HEK293 (cell line): ENCODE measurements at regions not wholly inside any gene's neighbourhood (a gene's known extent, or its start where the extent isn't known, plus 50 kb on each side); places are given as distances from the start of the nearest gene placed in this dataset.

Experiments
- CTCF ChIA-PET: fragments of 350-600 bp; formaldehyde crosslinking; extraction: SDS; loops from one replicate; lab custom pipeline; 2021; ENCODE audit warnings: antibody characterized with exemption; lab: Yijun Ruan, JAX
- POLR2A ChIA-PET: fragments of 300-600 bp; formaldehyde crosslinking; extraction: SDS; loops from one replicate; lab custom pipeline; 2020; ENCODE audit warnings: antibody characterized with exemption, inconsistent platforms; lab: Yijun Ruan, JAX
- H3K27ac ChIP-seq: fragments of 200-500 bp; sonication (Bioruptor generic); 2 replicates; pipeline ENCODE4 v1.5.1; 2014; ENCODE audit warnings: low read depth, low read length, control low read depth, inconsistent platforms; ENCODE audit errors: extremely low read depth
- H3K36me3 ChIP-seq, 2 experiments: fragments of 200-500 bp in 1 of 2; sonication (Bioruptor generic) in 1 of 2; 1 replicate in 1 of 2; 2 replicates in 1 of 2; pipeline ENCODE4 v1.5.1; 2014 to 2017; ENCODE audit warnings: inconsistent platforms in 2 of 2, low read length in 2 of 2; ENCODE audit not compliant: control insufficient read depth in 2 of 2, insufficient read depth in 1 of 2
- H3K4me1 ChIP-seq: fragments of 200-500 bp; sonication (Bioruptor generic); 2 replicates; pipeline ENCODE4 v1.5.1; 2014; ENCODE audit warnings: mild to moderate bottlenecking, low read length, inconsistent platforms; ENCODE audit not compliant: control insufficient read depth, insufficient read depth
- H3K4me3 ChIP-seq: 2 replicates; pipeline ENCODE4 v1.5.1; 2011; ENCODE audit warnings: low read depth, mild to moderate bottlenecking, control low read depth, low read length, moderate library complexity
- H3K9me3 ChIP-seq: fragments of 200-500 bp; sonication (Bioruptor generic); 2 replicates; pipeline ENCODE4 v1.5.1; 2014; ENCODE audit warnings: low read depth, low read length, inconsistent platforms; ENCODE audit not compliant: control insufficient read depth, insufficient read depth
- BCL11B ChIP-seq: fragments of 450-650 bp; formaldehyde crosslinking; IDR thresholded peaks from 2 replicates; pipeline ENCODE4 v1.5.1; 2016; ENCODE audit warnings: low read depth, missing biosample characterization, missing genetic modification characterization
- BCL6B ChIP-seq: fragments of 450-650 bp; formaldehyde crosslinking; IDR thresholded peaks from 2 replicates; pipeline ENCODE4 v1.5.1; 2017; ENCODE audit warnings: missing biosample characterization, missing genetic modification characterization
- GLI2 ChIP-seq: fragments of 450-650 bp; formaldehyde crosslinking; IDR thresholded peaks from 2 replicates; pipeline ENCODE4; 2017; ENCODE audit warnings: missing biosample characterization, missing genetic modification characterization, low read depth, borderline replicate concordance
- GLIS1 ChIP-seq: fragments of 450-650 bp; formaldehyde crosslinking; IDR thresholded peaks from 2 replicates; pipeline ENCODE4 v1.5.1; 2016; ENCODE audit warnings: missing biosample characterization, missing genetic modification characterization
- HIC1 ChIP-seq: fragments of 450-650 bp; formaldehyde crosslinking; IDR thresholded peaks from 2 replicates; pipeline ENCODE4 v1.5.1; 2016; ENCODE audit warnings: missing biosample characterization, missing genetic modification characterization
- HOXD13 ChIP-seq: sonication (generic); formaldehyde crosslinking; IDR thresholded peaks from 2 replicates; pipeline ENCODE4 v1.8.0; 2022; ENCODE audit warnings: missing genetic modification reagents, borderline replicate concordance
- KLF7 ChIP-seq: fragments of 450-650 bp; formaldehyde crosslinking; IDR thresholded peaks from 2 replicates; pipeline ENCODE4 v1.5.1; 2016; ENCODE audit warnings: missing biosample characterization, missing genetic modification characterization, borderline replicate concordance
- MEIS1 ChIP-seq: sonication (generic); formaldehyde crosslinking; IDR thresholded peaks from 2 replicates; pipeline ENCODE4 v1.8.1; 2022; ENCODE audit warnings: missing genetic modification reagents, mild to moderate bottlenecking, borderline replicate concordance
- PRDM1 ChIP-seq: fragments of 450-650 bp; formaldehyde crosslinking; IDR thresholded peaks from 2 replicates; pipeline ENCODE4; 2016; ENCODE audit warnings: missing biosample characterization, missing genetic modification characterization
- TSHZ1 ChIP-seq: fragments of 450-650 bp; formaldehyde crosslinking; IDR thresholded peaks from 2 replicates; pipeline ENCODE4 v1.5.1; 2016; ENCODE audit warnings: missing biosample characterization, missing genetic modification characterization, borderline replicate concordance
- ZBTB48 ChIP-seq: fragments of 450-650 bp; formaldehyde crosslinking; IDR thresholded peaks from 2 replicates; pipeline ENCODE4 v1.5.1; 2016; ENCODE audit warnings: missing biosample characterization, missing genetic modification characterization
- ZFHX2 ChIP-seq: fragments of 450-650 bp; formaldehyde crosslinking; conservative IDR thresholded peaks from 2 replicates; pipeline ENCODE4 v1.5.1; 2016; ENCODE audit warnings: missing biosample characterization, missing genetic modification characterization
- ZFP69B ChIP-seq: fragments of 450-650 bp; formaldehyde crosslinking; IDR thresholded peaks from 2 replicates; pipeline ENCODE4 v1.5.1; 2016; ENCODE audit warnings: missing biosample characterization, missing genetic modification characterization
- ZNF148 ChIP-seq: fragments of 450-650 bp; formaldehyde crosslinking; IDR thresholded peaks from 2 replicates; pipeline ENCODE4 v1.5.0; 2017; ENCODE audit warnings: missing biosample characterization, missing genetic modification characterization, borderline replicate concordance
- ZNF155 ChIP-seq: fragments of 450-650 bp; formaldehyde crosslinking; IDR thresholded peaks from 2 replicates; pipeline ENCODE4 v1.5.1; 2016; ENCODE audit warnings: missing biosample characterization, missing genetic modification characterization
- ZNF157 ChIP-seq: fragments of 450-650 bp; formaldehyde crosslinking; IDR thresholded peaks from 2 replicates; pipeline ENCODE4 v1.5.1; 2016; ENCODE audit warnings: missing biosample characterization, missing genetic modification characterization
- ZNF175 ChIP-seq: fragments of 450-650 bp; formaldehyde crosslinking; IDR thresholded peaks from 2 replicates; pipeline ENCODE4 v1.5.1; 2016; ENCODE audit warnings: missing biosample characterization, missing genetic modification characterization
- ZNF341 ChIP-seq: fragments of 450-650 bp; formaldehyde crosslinking; IDR thresholded peaks from 2 replicates; pipeline ENCODE4; 2016; ENCODE audit warnings: low read depth, missing biosample characterization, missing genetic modification characterization
- ZNF529 ChIP-seq: fragments of 450-650 bp; formaldehyde crosslinking; IDR thresholded peaks from 2 replicates; pipeline ENCODE4 v1.5.1; 2017; ENCODE audit warnings: missing genetic modification characterization, missing biosample characterization; ENCODE audit not compliant: insufficient replicate concordance
- ZNF544 ChIP-seq: fragments of 450-650 bp; formaldehyde crosslinking; IDR thresholded peaks from 2 replicates; pipeline ENCODE4 v1.5.0; 2017; ENCODE audit warnings: missing biosample characterization, missing genetic modification characterization
- ZNF596 ChIP-seq: fragments of 450-650 bp; IDR thresholded peaks from 2 replicates; pipeline ENCODE4 v1.5.0; 2018; ENCODE audit warnings: missing biosample characterization, mild to moderate bottlenecking, missing genetic modification characterization, moderate library complexity
- ZNF660 ChIP-seq: fragments of 450-650 bp; IDR thresholded peaks from 2 replicates; pipeline ENCODE4 v1.5.1; 2018; ENCODE audit warnings: missing biosample characterization, mild to moderate bottlenecking, missing genetic modification characterization
- ZNF776 ChIP-seq: fragments of 450-650 bp; formaldehyde crosslinking; IDR thresholded peaks from 2 replicates; pipeline ENCODE4 v1.5.0; 2017; ENCODE audit warnings: missing biosample characterization, missing genetic modification characterization, borderline replicate concordance
- ZNF785 ChIP-seq: fragments of 450-650 bp; formaldehyde crosslinking; IDR thresholded peaks from 2 replicates; pipeline ENCODE4 v1.5.1; 2016; ENCODE audit warnings: missing biosample characterization, missing genetic modification characterization
- ZNF791 ChIP-seq: fragments of 450-650 bp; formaldehyde crosslinking; IDR thresholded peaks from 2 replicates; pipeline ENCODE4 v1.5.1; 2016; ENCODE audit warnings: missing biosample characterization, missing genetic modification characterization
- ZNF792 ChIP-seq: fragments of 450-650 bp; formaldehyde crosslinking; IDR thresholded peaks from 2 replicates; pipeline ENCODE4 v1.5.1; 2016; ENCODE audit warnings: missing biosample characterization, missing genetic modification characterization
- ZSCAN18 ChIP-seq: fragments of 450-650 bp; formaldehyde crosslinking; IDR thresholded peaks from 2 replicates; pipeline ENCODE4 v1.5.1; 2016; ENCODE audit warnings: missing biosample characterization, missing genetic modification characterization

- H3K36me3 ChIP-seq: no peaks in the 10 kb centered on the region
- no peak overlapping the region for H3K4me3 ChIP-seq
- no peaks in the 10 kb centered on the region for H3K4me1 ChIP-seq
- ChIA-PET CTCF (interaction anchor here (0.7 kb wide), 1 partner anchor 724 kb away, joined by 4 read pairs; no protein-coding TSS in a partner anchor), POLR2A (no interaction called here)
- TF ChIP-seq ZNF148 (tag by site-specific recombination) (no peak), HOXD13 (CRISPR knock-in tag) (no peak), ZBTB48 (no peak), ZNF341 (tag by site-specific recombination) (no peak), KLF7 (tag by site-specific recombination) (no peak), MEIS1 (CRISPR knock-in tag) (no peak), ZNF596 (tag by site-specific recombination) (no peak), ZNF529 (tag by site-specific recombination) (no peak), BCL6B (no peak), HIC1 (no peak), PRDM1 (tag by site-specific recombination) (no peak), GLI2 (tag by site-specific recombination) (no peak), GLIS1 (tag by site-specific recombination) (no peak), ZNF785 (no peak), ZSCAN18 (no peak), ZNF157 (no peak)
- no peak overlapping the region for H3K27ac ChIP-seq
- H3K9me3 ChIP-seq: no peaks in the 10 kb centered on the region
These were observed 890.6 kb downstream of the STPG2 start for GRCh38 chr4:97252615-97253154.

GRCh38 chr4:97262769-97263168, 880.5 kb downstream of the STPG2 start:
- H3K36me3 ChIP-seq: no peaks in the 10 kb centered on the region
- H3K27ac ChIP-seq: no peak overlapping the region
- ChIA-PET CTCF (no interaction called here), POLR2A (no interaction called here)
- H3K9me3 ChIP-seq: no peaks in the 10 kb centered on the region
- H3K4me3 ChIP-seq: no peak overlapping the region
- H3K4me1 ChIP-seq: no peaks in the 10 kb centered on the region
- TF ChIP-seq ZFP69B (tag by site-specific recombination): no peak
- TF ChIP-seq TSHZ1: no peak
- no peak for TF ChIP-seq ZNF792 (tag by site-specific recombination)
- TF ChIP-seq ZNF544 (tag by site-specific recombination): no peak
- no peak for TF ChIP-seq GLIS1 (tag by site-specific recombination)
- TF ChIP-seq ZNF791 (tag by site-specific recombination): no peak
- TF ChIP-seq ZFHX2 (tag by site-specific recombination): no peak
- TF ChIP-seq BCL11B (tag by site-specific recombination): no peak
- no peak for TF ChIP-seq ZNF660 (tag by site-specific recombination)
- TF ChIP-seq ZNF175 (tag by site-specific recombination): no peak
- TF ChIP-seq ZNF776 (tag by site-specific recombination): no peak
- TF ChIP-seq ZNF155 (tag by site-specific recombination): no peak
